Small intestine (tissue), 7 donors: ENCODE measurements at regions not wholly inside any gene's neighbourhood (a gene's known extent, or its start where the extent isn't known, plus 50 kb on each side); places are given as distances from the start of the nearest gene placed in this dataset.

Source experiments
- DNase-seq, 2 donors: peaks; one replicate each; pipeline versions ENCODE4 v3.0.0 to v3.0.0-alpha.2; 2013
- FAIRE-seq: peaks from 2 replicates; lab custom pipeline; 2012; peaks lifted over from hg19 to GRCh38; lab: Jason Lieb, UNC
- H3K27ac ChIP-seq, 3 donors: one replicate each; pipeline ENCODE4 v1.5.1; 2013; ENCODE audit warnings: low read length in 2 of 3, mild to moderate bottlenecking in 2 of 3, control low read depth in 1 of 3, inconsistent platforms in 1 of 3, low read depth in 1 of 3, moderate library complexity in 1 of 3
- H3K27me3 ChIP-seq, 3 donors: one replicate each; pipeline ENCODE4 v1.6.1; 2013; ENCODE audit warnings: low read length in 3 of 3, inconsistent platforms in 1 of 3; ENCODE audit not compliant: control insufficient read depth in 3 of 3, insufficient read depth in 3 of 3
- H3K36me3 ChIP-seq, 3 donors: one replicate each; pipeline ENCODE4 v1.6.1; 2013; ENCODE audit warnings: low read length in 3 of 3, inconsistent platforms in 1 of 3, low read depth in 1 of 3, mild to moderate bottlenecking in 1 of 3, moderate library complexity in 1 of 3; ENCODE audit not compliant: control insufficient read depth in 3 of 3, insufficient read depth in 2 of 3
- H3K4me1 ChIP-seq, 3 donors: one replicate each; pipeline ENCODE4 v1.6.1; 2013; ENCODE audit warnings: low read length in 2 of 3, inconsistent platforms in 1 of 3, low read depth in 1 of 3, mild to moderate bottlenecking in 1 of 3, moderate library complexity in 1 of 3; ENCODE audit not compliant: control insufficient read depth in 3 of 3, insufficient read depth in 2 of 3
- H3K4me3 ChIP-seq, 3 donors: one replicate each; pipeline ENCODE4 v1.5.1; 2013; ENCODE audit warnings: low read length in 3 of 3, control low read depth in 1 of 3, inconsistent platforms in 1 of 3, low read depth in 1 of 3, mild to moderate bottlenecking in 1 of 3, moderate library complexity in 1 of 3
- H3K9me3 ChIP-seq, 2 donors: one replicate each; pipeline ENCODE4 v1.6.1; 2013; ENCODE audit warnings: low read depth in 1 of 2, low read length in 1 of 2; ENCODE audit not compliant: control insufficient read depth in 2 of 2, insufficient read depth in 1 of 2
- WGBS, 3 donors: extraction: QIAGEN DNeasy Blood & Tissue Kit; methylation state at CpG; one replicate each; pipeline ENCODE4 v1.1.7; 2013; 5-methylcytosine and 5-hydroxymethylcytosine counted together
- donor health status: healthy with polysubstance abuse.
- donor health status: control.
- donor health status: control.
- donor health status: Bipolar disorder and iron deficiency.
- donor health status: healthy.

GRCh38 chr14:105830171-105830570 is 303.8 kb downstream of the TMEM121 start:
- no peak overlapping the region for H3K27ac ChIP-seq
- FAIRE-seq (no peak), DNase-seq (no peak)
- peaks cover 0 to 15% of the 10 kb centered on the region in 2 donors for H3K9me3 ChIP-seq
- H3K27me3 ChIP-seq, result peaks cover 0 to 2% (median 0%) of the 10 kb centered on the region in 3 donors
- no peak overlapping the region for H3K4me3 ChIP-seq
- no peaks in the 10 kb centered on the region for H3K36me3 ChIP-seq
- no peaks in the 10 kb centered on the region for H3K4me1 ChIP-seq
- WGBS, 3 donors, result 67 to 78% (median 73%) methylated on average over 6 of the region's 6 CpGs

GRCh38 chr14:105836160-105836559 is 309.8 kb downstream of the TMEM121 start:
- Histone ChIP-seq H3K4me3 (no peak overlapping the region), H3K36me3 (no peaks in the 10 kb centered on the region), H3K9me3 (peaks cover 0 to 47% of the 10 kb centered on the region in 2 donors), H3K4me1 (no peaks in the 10 kb centered on the region), H3K27me3 (no peaks in the 10 kb centered on the region), H3K27ac (no peak overlapping the region)
- DNase-seq (no peak), FAIRE-seq (no peak)
- 84 to 93% (median 92%) methylated on average over 11 of the region's 11 CpGs for WGBS, 3 donors

- no peak overlapping the region for H3K4me3 ChIP-seq
- no peaks in the 10 kb centered on the region for H3K36me3 ChIP-seq
- DNase-seq (no peak), FAIRE-seq (no peak)
- no peaks in the 10 kb centered on the region for H3K4me1 ChIP-seq
- no peak overlapping the region for H3K27ac ChIP-seq
- no peaks in the 10 kb centered on the region for H3K27me3 ChIP-seq
- peaks cover 0 to 52% of the 10 kb centered on the region in 2 donors for H3K9me3 ChIP-seq
- 64 to 78% (median 74%) methylated on average over 9 to 10 of the region's 10 CpGs for WGBS, 3 donors
Observed at GRCh38 chr14:105836730-105837129, 310.3 kb downstream of the TMEM121 start.

GRCh38 chr14:105837349-105838063 is 311.1 kb downstream of the TMEM121 start:
- Histone ChIP-seq H3K36me3 (no peaks in the 10 kb centered on the region), H3K4me3 (no peak overlapping the region), H3K4me1 (no peaks in the 10 kb centered on the region), H3K27ac (no peak overlapping the region), H3K9me3 (peaks cover 0 to 49% of the 10 kb centered on the region in 2 donors), H3K27me3 (no peaks in the 10 kb centered on the region)
- FAIRE-seq (no peak), DNase-seq (no peak)
- WGBS, 3 donors, result 72 to 86% (median 76%) methylated on average over 20 of the region's 20 CpGs

GRCh38 chr14:105838107-105838506 is 311.7 kb downstream of the TMEM121 start:
- Histone ChIP-seq H3K4me1 (no peaks in the 10 kb centered on the region), H3K27me3 (no peaks in the 10 kb centered on the region), H3K9me3 (peaks cover 0 to 47% of the 10 kb centered on the region in 2 donors), H3K4me3 (no peak overlapping the region), H3K36me3 (no peaks in the 10 kb centered on the region), H3K27ac (no peak overlapping the region)
- no peak for DNase-seq
- 73 to 91% (median 76%) methylated on average over 11 of the region's 11 CpGs for WGBS, 3 donors
- no peak for FAIRE-seq

GRCh38 chr14:105838591-105839424 is 312.4 kb downstream of the TMEM121 start:
- WGBS, 3 donors, result 80 to 85% (median 83%) methylated on average over 15 of the region's 15 CpGs
- Histone ChIP-seq H3K27me3 (no peaks in the 10 kb centered on the region), H3K4me3 (no peak overlapping the region), H3K36me3 (no peaks in the 10 kb centered on the region), H3K27ac (no peak overlapping the region), H3K9me3 (peaks cover 0 to 54% of the 10 kb centered on the region in 2 donors), H3K4me1 (no peaks in the 10 kb centered on the region)
- FAIRE-seq (no peak), DNase-seq (no peak)

GRCh38 chr14:105839425-105840265 is 313.3 kb downstream of the TMEM121 start:
- Histone ChIP-seq H3K4me1 (no peaks in the 10 kb centered on the region), H3K27me3 (no peaks in the 10 kb centered on the region), H3K27ac (no peak overlapping the region), H3K4me3 (no peak overlapping the region), H3K36me3 (no peaks in the 10 kb centered on the region), H3K9me3 (peaks cover 0 to 61% of the 10 kb centered on the region in 2 donors)
- FAIRE-seq (no peak), DNase-seq (no peak)
- 86 to 89% (median 89%) methylated on average over 18 to 20 of the region's 20 CpGs for WGBS, 3 donors
